NCI-H128 (cell line): ENCODE measurements at regions not wholly inside any gene's neighbourhood (a gene's known extent, or its start where the extent isn't known, plus 50 kb on each side); places are given as distances from the start of the nearest gene placed in this dataset.
A peak's percentile ranks its signal among the peaks of the same experiment; 100 is the strongest.

Experiments used
- DNase-seq: peaks from one replicate; lab custom pipeline; 2025; ENCODE audit not compliant: unreplicated experiment; lab: John Stamatoyannopoulos, UW

DNA sequence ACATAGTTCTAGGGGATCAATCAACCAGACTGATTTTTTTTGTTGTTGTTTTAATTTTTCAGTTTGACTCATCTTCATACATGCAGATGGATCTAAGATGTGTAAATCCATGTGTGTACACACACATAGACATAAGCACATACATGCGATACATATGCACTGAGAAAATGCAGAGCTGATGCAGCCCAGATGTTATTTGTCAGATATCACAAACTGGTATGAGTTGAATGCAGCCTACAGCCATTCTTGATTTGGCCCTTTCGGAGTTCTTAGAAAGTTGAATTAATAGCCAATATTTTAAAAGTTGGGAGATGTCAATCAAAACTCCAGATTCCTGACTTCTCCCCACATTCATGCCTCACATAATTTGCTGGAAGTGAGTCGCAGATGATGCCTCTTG, 180.4 kb downstream of the SPATA18 start:
- no peak for DNase-seq

DNA sequence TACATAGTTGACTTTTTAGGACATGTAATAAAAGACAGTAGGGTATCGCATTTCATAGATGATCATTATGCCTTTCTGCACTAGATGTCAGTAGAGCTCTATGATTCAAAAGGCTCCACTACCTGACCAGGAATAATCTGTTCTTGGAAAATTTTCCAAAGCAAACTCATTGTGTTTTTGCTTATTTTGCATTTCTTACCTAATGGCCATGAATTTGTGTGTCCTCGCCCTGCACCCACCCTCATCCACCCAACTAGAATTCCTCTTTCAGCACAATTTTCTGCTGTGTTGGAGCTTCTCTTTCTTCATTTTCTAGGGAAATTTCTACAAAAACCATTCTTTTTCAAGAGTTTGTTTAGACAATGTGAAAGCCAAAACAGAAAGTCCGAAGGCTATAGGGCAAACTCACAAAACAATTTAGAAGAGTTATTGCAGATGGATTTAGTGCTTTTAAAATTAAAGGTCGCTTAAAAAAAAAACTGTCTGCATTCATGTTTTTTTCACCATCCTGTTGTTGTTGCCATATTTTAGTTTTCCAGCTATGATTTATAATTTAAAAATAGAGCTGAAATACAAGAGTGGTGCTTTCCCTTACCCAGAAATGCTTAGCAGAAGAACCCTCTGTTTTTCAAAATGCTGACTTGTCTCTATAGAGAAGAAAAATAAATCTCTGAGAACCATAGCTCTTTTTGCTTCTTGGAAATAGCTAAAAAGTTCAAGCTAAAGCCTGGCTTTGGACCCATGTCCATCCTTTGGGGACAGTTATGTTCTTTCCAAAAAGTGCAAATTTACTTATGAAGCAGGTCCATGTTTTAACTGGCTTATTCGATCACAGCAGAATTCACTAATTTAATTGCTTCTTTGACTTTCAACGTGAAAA, 183.7 kb downstream of the SPATA18 start:
- DNase-seq, result no peak

DNA sequence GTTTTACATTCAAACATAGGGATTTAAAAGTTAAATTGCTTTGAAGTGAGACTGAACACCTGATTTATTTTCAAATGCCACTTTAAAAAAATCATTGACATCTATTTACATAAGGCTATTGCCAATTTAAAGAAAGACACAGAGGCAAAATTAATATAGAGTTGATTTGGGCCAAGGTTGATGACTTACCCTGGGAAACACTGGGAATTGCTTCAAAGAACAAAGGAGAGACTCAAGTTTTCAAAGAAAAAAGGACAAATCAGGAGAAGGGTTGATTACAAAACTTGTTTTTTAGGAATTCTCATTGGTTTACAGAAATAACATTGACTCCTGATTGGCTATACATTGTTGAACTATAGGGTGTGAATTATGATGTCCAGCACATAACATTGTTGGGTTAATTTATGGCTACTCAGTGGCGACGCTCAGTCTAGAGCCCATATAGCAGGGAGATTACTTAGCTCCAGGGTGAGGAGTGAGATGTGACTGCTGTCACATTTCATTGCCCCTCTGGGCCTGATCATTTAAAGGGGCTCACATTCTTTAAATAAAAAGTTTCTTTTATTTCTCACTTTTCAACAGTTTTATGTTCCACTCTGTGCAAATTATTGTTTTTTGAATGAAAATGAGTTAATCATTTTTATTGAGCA, 184.6 kb downstream of the SPATA18 start:
- no peak for DNase-seq

DNA sequence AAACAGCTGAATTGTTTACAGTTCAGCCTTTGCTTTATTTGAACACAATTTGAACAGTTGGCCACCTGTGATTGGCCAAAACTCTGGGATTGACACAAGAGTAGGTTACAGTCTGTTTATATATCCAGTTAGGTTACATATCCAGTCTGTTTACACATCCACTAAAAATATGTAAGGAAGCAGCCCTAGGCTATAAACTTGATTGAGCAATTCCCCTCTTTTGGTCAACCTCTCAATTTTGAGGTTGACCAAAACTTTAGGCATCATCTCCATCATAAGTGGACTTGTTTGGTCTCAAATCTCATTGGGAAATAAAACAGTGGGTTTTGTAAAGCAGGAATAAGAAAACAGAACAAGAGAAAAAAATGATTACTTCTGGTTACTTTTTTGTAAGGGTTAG, 190.8 kb downstream of the SPATA18 start:
- no peak for DNase-seq

DNA sequence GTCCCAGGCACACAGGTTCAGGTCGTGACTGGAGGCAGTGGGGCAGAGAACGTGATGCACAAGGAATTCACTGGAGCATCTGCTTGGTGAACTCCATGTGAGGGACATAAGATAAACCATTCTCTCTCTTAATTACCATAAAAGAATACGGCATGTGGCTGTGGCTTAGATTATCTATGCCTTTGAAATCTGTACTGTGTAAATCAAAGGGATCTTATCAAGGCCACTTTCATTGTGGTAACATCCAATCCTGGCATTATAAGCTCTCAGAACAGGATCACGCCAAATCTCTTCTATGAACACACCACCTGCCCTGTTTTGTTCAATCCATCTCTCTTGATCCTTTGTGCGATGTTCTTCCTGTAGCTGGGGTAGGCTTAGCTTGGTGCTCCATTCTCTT, 192.3 kb downstream of the SPATA18 start:
- no peak for DNase-seq

DNA sequence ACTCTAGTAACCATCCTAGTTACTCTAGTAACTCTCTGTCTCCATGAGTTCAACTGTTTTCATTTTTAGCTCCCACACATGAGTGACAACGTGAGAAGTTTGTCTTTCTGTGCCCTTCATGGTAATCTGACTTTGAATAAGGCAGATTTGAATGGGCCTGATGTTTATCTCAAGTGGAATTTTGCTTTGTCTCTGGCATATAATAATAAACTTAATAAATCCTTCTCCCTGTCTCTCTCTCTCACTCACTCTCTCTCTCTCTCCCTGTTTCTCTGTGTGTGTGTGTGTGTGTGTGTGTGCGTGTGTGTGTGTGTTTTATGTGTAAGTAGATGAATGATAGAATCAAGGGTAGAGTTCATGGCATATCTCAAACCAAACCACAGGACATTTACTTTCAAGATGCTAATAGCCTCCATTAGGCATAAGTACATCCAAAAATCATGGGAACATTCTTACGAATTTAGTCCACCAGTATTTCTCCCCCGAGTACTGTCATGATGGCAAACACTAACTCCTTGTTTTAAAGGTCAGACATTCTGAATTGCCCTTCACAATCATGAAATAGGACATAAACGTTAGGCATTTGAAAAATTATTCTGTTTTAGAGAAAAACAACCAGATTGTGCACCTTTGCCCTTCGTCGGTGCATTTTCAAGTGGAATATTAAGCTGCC, 193.1 kb downstream of the SPATA18 start:
- no peak for DNase-seq

DNA sequence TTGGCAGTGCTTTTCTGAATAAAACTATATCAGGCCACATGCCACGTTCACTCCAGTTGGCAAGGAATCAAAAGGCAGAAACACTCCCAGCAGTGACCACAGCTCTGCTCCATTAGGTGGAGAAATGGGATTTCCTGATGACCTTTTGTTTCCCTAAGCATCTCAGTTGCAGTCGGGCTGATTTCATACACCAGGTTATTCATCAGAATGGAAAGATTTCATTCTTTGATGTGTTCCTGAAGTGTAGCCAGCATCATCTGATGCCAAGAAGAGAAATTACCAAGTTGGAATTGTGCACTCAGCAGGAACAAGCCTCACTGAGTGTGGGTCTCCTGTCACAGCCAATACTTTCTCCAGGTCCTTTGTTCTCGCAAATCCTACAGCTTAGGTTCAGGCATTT, 193.7 kb downstream of the SPATA18 start:
- no peak for DNase-seq

DNA sequence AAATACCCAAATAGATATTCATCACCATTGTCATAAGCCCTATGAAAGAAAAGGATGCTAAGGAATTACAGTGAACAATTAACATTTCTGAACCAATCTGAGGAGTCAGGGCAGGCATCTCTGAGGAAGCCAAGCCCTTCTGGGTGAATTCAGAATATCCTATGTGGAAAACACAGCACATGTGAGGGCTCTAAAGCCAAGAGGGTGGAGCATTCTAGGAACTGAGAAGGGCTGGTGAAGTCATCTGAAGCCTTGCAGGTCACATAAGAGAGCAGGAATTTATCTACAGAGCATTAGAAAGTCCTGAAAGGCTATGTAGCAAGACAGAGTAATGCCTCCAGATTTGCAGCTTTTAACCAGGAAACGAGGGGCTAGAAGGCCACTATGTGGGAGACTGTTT, 195.7 kb downstream of the SPATA18 start:
- DNase-seq, result no peak

DNA sequence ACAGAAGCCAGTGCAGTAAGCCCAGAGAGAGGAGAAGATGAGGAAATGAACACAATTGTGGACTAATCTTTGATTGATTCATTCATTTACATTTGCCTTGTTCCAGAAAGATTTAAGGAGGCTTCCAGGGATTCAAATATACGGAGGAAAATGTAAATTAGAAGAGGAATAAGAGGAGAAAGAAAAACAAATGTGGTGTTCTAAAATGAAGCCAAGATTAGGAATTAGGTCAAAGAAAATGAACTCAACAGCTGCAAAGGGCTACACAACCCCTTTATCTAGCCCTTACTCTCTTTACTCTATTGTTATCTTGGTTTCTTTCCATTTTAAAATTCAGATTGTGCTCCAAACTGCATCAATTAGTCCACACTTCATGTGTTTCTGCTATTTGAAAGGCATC, 196.8 kb downstream of the SPATA18 start:
- no peak for DNase-seq

DNA sequence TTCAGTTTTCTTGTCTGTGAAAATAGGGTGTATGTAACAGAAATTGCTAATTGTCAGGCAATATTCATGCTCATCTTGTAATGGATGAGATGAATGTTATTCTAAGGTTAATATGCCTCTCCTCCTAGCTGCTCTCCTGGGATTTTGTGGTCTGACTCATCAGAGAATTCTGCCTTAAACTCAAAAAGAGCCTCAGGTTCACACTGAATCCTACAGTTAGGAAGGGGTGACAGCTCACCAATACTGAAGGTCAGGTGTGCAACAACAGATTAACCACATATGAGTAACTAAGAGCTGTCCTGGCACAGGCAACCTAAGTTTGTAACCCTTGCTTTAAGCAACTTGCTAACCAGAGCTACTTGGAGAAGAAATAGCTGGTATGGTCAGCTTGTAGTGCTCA, 197.7 kb downstream of the SPATA18 start:
- no peak for DNase-seq

DNA sequence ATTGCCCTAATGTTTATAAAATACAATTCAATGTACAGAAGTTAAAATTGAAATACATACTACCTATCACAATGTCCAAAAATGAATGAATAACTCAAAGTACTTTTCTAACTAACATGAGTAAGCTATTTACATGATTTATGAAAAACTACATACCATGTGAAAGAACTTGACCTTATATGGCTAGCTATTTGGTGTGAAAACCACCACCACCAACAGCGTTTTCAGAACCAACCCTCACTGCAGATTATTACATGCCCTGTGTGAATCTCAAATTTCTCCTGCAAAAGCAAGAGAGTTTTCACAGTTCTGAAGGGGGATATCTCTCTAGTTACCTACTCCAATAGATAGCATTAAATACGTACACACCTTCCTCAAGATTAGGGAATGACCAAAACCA, 198.5 kb downstream of the SPATA18 start:
- DNase-seq, result no peak

DNA sequence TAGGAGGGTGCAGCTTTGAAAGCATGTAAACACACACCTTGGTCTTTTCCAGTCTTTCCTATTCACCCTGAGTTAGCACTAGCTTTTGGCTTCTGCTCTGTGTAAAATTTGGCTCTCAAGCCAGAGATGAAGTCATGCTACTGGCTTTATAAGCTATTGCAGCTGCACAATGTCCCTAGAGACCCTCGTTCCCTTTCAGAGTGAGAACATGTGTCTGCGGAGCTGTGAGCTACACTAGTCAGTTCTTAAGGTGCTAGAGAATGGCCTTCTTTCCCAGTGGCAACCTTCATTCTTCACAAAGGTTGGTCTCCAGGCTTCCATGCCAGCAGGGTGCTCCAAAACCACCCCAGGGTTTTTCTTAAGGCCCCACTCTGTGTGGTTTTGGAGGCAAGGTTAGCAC, 199.1 kb downstream of the SPATA18 start:
- DNase-seq, result peak; percentile 22

DNA sequence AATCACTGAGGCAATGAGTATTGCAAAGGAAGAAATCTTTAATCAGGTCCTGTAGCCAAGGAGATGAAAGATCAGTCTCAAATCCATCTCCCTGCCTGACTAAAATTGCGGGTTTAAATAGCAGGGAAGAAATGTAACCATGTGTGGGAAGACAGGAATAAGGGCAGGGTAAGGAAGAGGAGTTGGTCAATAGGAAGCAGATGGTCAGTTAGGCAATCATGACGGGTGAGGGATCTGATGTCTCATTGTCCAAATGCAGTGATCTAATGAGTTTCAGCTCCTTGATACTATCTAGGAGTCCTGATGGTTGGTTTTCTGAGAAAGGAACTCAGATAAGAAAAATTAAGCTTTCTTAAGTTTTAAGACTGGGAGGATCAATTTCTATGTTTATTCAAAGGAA, 200.8 kb downstream of the SPATA18 start:
- DNase-seq, result no peak

DNA sequence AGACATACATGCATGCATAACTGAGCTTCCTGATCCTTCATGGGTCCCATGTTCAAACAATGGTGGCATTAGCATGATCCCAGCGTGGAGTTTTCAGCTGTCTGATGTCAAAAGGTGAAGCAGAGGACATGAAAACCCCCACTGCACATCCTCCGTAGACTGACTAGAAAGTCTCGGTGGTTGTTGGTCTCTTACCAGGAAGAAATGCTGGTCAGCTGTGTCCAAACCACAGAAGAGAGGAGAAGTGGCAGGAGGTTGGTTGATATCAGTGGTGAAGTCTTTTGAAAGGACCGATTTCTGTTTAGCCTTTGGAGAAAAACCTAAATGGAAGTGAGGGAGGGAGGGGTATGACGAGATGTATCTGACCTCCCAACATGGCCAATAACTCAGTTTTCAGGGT, 201.9 kb downstream of the SPATA18 start:
- DNase-seq, result no peak

DNA sequence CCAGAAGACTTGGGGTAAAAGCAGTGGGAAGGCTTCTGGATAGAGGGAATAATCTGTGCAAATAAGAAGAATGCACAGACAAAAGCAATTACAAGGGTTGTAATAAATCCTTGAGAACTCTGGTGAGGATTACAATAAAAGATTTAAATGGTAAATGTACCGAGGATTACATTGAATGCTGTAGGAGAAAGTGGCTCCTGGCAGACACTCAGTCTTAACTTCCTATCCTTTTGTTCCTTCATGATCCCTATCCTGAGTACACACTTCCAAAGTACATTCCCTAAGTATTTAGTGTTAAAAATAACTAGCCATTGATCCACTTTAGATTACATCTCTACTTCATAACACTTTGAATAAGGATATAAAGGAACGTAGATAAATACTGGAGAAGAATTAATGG, 205.4 kb downstream of the SPATA18 start:
- no peak for DNase-seq

DNA sequence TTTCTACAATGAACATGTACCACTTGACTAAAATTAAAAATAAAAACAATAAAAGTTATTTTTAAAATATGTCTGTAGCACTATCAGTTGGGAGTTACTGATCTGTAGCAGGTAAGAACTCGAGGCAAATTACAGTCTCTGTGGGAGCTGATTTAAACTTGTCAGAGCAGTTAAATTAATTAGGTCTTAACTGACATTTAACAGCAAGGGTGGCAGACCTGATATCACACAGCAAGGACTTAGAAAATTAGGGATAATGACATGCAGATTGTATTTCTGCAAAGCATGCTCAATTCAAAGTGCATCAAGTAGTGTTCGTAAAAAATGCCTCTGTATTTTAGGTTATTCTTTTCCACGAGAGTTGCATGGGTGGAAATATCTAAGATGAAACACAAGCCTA, 208.9 kb downstream of the SPATA18 start:
- no peak for DNase-seq

DNA sequence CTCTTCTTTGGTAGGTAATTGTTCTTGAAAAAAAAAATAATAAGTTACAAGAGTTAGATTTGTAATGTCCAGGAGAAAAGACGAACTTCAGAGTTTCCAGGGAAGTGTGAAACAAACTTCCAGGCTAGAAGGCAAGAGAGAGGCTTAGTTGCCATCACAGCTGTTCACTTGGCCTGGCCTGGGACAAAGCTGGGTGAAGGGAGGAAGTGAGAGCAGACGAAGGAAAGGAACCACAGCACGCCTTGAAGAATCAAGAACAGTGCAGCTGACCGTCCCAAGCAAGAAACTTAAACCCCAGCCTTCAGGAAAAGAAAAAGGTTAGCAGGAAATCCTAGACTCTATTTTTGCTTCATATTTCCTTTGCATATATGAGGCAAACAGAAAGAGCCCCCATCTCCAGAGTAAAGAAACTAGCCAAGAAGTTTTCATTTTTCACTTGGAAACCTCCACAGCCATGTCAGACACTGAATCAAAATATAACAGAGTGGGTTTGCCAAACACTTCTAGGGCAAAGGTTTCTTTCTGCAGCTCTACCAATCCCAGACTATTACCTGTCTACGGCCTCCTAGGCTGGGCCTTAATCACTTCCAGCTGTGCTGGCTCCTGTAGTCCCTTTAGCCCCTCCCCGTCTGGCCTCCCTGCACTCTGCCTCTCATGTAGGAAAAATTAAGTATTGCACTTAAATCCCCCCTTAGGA, 209.6 kb downstream of the SPATA18 start:
- no peak for DNase-seq

DNA sequence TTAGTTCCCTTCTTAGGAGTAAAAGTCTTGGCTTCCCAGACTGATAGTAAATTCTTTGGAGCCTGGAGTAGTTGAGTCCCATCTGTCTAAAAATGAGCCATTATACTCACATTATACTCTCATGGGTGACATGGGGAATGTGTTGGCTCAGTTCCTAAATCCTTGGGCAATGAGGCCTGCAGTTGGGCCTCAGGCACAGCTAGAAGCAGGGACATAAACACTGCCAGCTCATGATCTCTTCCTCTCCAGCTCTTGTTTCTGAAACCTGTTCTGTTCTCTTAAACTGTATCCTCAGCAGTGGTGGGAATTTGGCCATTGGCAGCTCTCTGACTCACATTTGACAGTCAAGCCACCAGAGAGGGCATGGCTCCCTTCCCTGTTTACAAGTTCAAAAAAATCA, 212.5 kb downstream of the SPATA18 start:
- no peak for DNase-seq

DNA sequence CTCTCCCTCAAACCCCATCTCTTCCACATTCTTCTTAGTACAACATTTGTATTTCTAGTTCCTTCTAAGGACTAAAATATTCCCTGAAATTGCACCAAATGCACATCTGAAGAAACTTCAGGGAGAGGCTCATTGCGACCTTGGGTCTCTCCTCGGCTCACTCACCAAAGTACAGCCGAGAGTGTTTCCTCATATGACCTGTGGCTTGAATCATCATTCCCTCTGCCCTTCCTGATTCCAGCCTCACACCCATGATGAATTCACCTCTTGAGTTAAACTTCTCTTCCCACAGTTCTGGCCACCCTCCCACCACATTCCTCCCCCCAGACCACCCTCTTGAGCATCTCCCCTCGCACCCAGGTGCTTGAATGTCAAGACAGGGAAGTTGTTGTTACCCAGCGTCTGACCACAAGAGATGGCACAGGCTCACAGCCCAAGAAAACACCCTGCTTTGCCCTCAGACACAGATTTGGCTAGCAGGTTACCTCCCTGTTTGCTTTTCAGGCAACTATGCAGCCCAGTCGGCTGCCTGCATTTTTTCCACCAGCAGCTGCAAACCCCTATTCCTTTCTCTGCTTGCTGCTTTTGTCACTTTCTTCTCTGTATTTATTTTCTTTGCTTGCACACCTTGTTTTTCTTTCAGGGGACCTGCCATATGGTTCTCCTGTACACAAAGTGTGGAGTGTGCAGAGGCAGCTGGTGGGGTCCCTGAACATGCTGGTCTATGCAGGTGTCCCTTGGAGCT, 214.8 kb downstream of the SPATA18 start:
- DNase-seq, result no peak

DNA sequence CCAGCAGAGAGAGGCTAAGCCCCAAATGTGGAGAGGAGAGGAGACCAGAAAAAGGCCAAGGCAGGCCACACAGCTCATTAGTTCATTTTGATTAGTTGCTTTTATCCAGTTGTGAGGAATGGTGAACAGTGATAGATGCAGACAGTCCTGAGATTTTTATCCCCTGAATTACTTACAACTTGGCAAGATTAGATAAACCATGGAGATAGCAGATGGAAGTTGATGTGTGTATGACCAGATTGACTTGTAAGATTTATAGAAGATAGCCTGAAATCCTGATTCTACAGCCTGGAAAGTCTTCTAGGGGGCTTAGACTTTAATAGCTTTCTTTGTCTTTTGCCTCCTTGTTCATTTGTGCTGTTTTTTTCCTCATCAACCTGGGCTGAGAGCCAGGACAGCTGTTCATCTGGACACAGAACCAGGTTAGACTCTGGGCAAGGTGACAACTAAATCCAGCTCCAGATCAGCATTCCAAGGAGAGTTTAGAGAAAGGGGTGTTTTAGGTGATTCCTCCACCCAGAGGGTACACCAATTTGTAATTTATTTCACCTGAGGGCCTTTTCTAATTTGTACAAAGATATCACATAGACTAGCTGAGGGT, 215.5 kb downstream of the SPATA18 start:
- no peak for DNase-seq
